SK-N-SH (cell line): ENCODE measurements at regions not wholly inside any gene's neighbourhood (a gene's known extent, or its start where the extent isn't known, plus 50 kb on each side); places are given as distances from the start of the nearest gene placed in this dataset.

Experiments
- CTCF ChIA-PET: fragments of 300-600, 350-600 bp; formaldehyde crosslinking; extraction: SDS; loops from one replicate; lab custom pipeline; 2021; lab: Yijun Ruan, JAX
- POLR2A ChIA-PET: fragments of 350-600 bp; sonication (Branson Sonifier 250); formaldehyde crosslinking; extraction: SDS; loops from one replicate; lab custom pipeline; 2020; ENCODE audit warnings: antibody characterized with exemption, inconsistent platforms; lab: Yijun Ruan, JAX
- DNase-seq: peaks from one replicate; pipeline ENCODE4 v3.0.0; 2012
- H2AFZ ChIP-seq: fragments of 200-600 bp; sonication (generic); 2 replicates; pipeline ENCODE4 v1.8.1; 2016; ENCODE audit warnings: antibody characterized with exemption, mild to moderate bottlenecking, low read depth
- H3F3A ChIP-seq: fragments of 200-600 bp; sonication (generic); replicated peaks from 2 replicates; pipeline ENCODE3; 2016; ENCODE audit warnings: antibody characterized with exemption, mild to moderate bottlenecking; ENCODE audit not compliant: insufficient read depth
- H3K27ac ChIP-seq, 2 experiments: fragments of 200-500 bp in 1 of 2; fragments of 200-600 bp in 1 of 2; sonication (Bioruptor generic) in 1 of 2; sonication (generic), shearing (Covaris generic) in 1 of 2; 2 replicates each; pipeline versions ENCODE4 v1.5.1 to v1.6.1; 2014 to 2016; ENCODE audit warnings: low read depth in 2 of 2, inconsistent platforms in 1 of 2, low read length in 1 of 2, mild to moderate bottlenecking in 1 of 2, mixed read lengths in 1 of 2
- H3K27me3 ChIP-seq: fragments of 200-600 bp; sonication (generic), shearing (Covaris generic); 2 replicates; pipeline ENCODE4 v1.6.1; 2016; ENCODE audit warnings: mixed run types; ENCODE audit not compliant: insufficient read depth
- H3K36me3 ChIP-seq, 2 experiments: fragments of 200-500 bp in 1 of 2; fragments of 200-600 bp in 1 of 2; sonication (Bioruptor generic) in 1 of 2; sonication (generic) in 1 of 2; replicated peaks in 1 of 2; 2 replicates each; pipeline versions ENCODE3 to v1.5.1; 2014 to 2016; ENCODE audit warnings: low read length in 1 of 2, mild to moderate bottlenecking in 1 of 2; ENCODE audit not compliant: insufficient read depth in 2 of 2, control insufficient read depth in 1 of 2
- H3K4me1 ChIP-seq, 2 experiments: fragments of 200-500 bp in 1 of 2; fragments of 200-600 bp in 1 of 2; sonication (Bioruptor generic) in 1 of 2; sonication (generic), shearing (Covaris generic) in 1 of 2; 2 replicates each; pipeline versions ENCODE4 v1.5.1 to v1.6.1; 2014 to 2016; ENCODE audit warnings: low read depth in 1 of 2, low read length in 1 of 2, mixed run types in 1 of 2; ENCODE audit not compliant: insufficient read depth in 2 of 2, control insufficient read depth in 1 of 2
- H3K4me2 ChIP-seq: fragments of 200-600 bp; sonication (generic), shearing (Covaris generic); 2 replicates; pipeline ENCODE4 v1.6.1; 2017; ENCODE audit warnings: mixed run types
- H3K4me3 ChIP-seq, 2 experiments: fragments of 200-500 bp in 1 of 2; fragments of 200-600 bp in 1 of 2; sonication (Bioruptor generic) in 1 of 2; sonication (generic), shearing (Covaris generic) in 1 of 2; 2 replicates each; pipeline versions ENCODE4 v1.5.1 to v1.8.1; 2014 to 2016; ENCODE audit warnings: low read depth in 2 of 2, inconsistent platforms in 1 of 2, low read length in 1 of 2, mild to moderate bottlenecking in 1 of 2, mixed read lengths in 1 of 2, moderate library complexity in 1 of 2
- H3K79me2 ChIP-seq: fragments of 200-600 bp; sonication (generic); 2 replicates; pipeline ENCODE4 v1.8.1; 2017; ENCODE audit warnings: mild to moderate bottlenecking; ENCODE audit not compliant: insufficient read depth
- H3K9ac ChIP-seq: fragments of 200-600 bp; sonication (generic); 2 replicates; pipeline ENCODE4 v1.6.1; 2017; ENCODE audit warnings: mixed run types
- H3K9me2 ChIP-seq: fragments of 200-600 bp; sonication (generic); 2 replicates; pipeline ENCODE4 v1.6.1; 2017; ENCODE audit warnings: mixed run types
- H3K9me3 ChIP-seq: fragments of 200-600 bp; sonication (generic); 2 replicates; pipeline ENCODE4 v1.6.1; 2017; ENCODE audit warnings: mixed run types, mild to moderate bottlenecking, moderate library complexity
- H4K20me1 ChIP-seq: fragments of 200-600 bp; sonication (generic); 2 replicates; pipeline ENCODE4 v1.6.1; 2017; ENCODE audit warnings: mild to moderate bottlenecking, mixed run types; ENCODE audit not compliant: insufficient read depth
- CHD2 ChIP-seq: fragments of 150-350 bp; IDR thresholded peaks from 2 replicates; pipeline ENCODE4 v1.6.1; 2018; ENCODE audit warnings: low read length; ENCODE audit not compliant: partially characterized antibody
- ELF1 ChIP-seq: IDR thresholded peaks from 2 replicates; pipeline ENCODE4 v1.4.0; 2012
- EP300 ChIP-seq, 2 experiments: IDR thresholded peaks; 2 replicates each; pipeline versions ENCODE4 v1.4.0 to v1.6.1; 2012; ENCODE audit warnings: borderline replicate concordance in 1 of 2, low read depth in 1 of 2, low read length in 1 of 2
- GABPA ChIP-seq: IDR thresholded peaks from 2 replicates; pipeline ENCODE4 v1.4.0; 2012; ENCODE audit warnings: low read depth, mild to moderate bottlenecking
- GATA2 ChIP-seq: sonication (generic); formaldehyde crosslinking; IDR thresholded peaks from 2 replicates; pipeline ENCODE4 v1.5.0; 2020; ENCODE audit warnings: mild to moderate bottlenecking, missing genetic modification reagents
- JUND ChIP-seq: IDR thresholded peaks from 2 replicates; pipeline ENCODE4 v1.4.0; 2012
- MEF2A ChIP-seq: IDR thresholded peaks from 2 replicates; pipeline ENCODE4 v1.4.0; 2012; ENCODE audit warnings: low read depth, borderline replicate concordance
- MXI1 ChIP-seq: IDR thresholded peaks from 2 replicates; pipeline ENCODE4 v1.6.1; 2012; ENCODE audit warnings: mild to moderate bottlenecking, low read depth, low read length, improper control_type of control experiment
- NFIC ChIP-seq: IDR thresholded peaks from 2 replicates; pipeline ENCODE4 v1.4.0; 2012; ENCODE audit warnings: borderline replicate concordance
- RFX5 ChIP-seq: IDR thresholded peaks from 2 replicates; pipeline ENCODE4 v1.6.1; 2012; ENCODE audit warnings: mild to moderate bottlenecking, improper control_type of control experiment, low read length
- SIN3A ChIP-seq: IDR thresholded peaks from 2 replicates; pipeline ENCODE4 v1.6.1; 2012; ENCODE audit warnings: low read depth, mild to moderate bottlenecking, low read length, moderate library complexity, borderline replicate concordance
- SMC3 ChIP-seq: IDR thresholded peaks from 2 replicates; pipeline ENCODE4 v1.6.1; 2012; ENCODE audit warnings: low read depth, low read length, improper control_type of control experiment
- TAF1 ChIP-seq: IDR thresholded peaks from 2 replicates; pipeline ENCODE4 v1.6.1; 2012; ENCODE audit warnings: low read depth, mild to moderate bottlenecking, low read length, moderate library complexity, borderline replicate concordance
- TEAD4 ChIP-seq: IDR thresholded peaks from 2 replicates; pipeline ENCODE4 v1.4.0; 2012; ENCODE audit warnings: mild to moderate bottlenecking, borderline replicate concordance; ENCODE audit not compliant: insufficient read depth
- YY1 ChIP-seq: IDR thresholded peaks from 2 replicates; pipeline ENCODE4 v1.4.0; 2012; ENCODE audit warnings: low read depth, mild to moderate bottlenecking
- WGBS: methylation state at CpG from one replicate; pipeline ENCODE4 v1.1.6; 2017; ENCODE audit warnings: low lambda C conversion rate; 5-methylcytosine and 5-hydroxymethylcytosine counted together
- TF ChIP-seq, protein P1 (sequence below): fragments of 200-600 bp; sonication (generic); IDR thresholded peaks from 2 replicates; pipeline ENCODE4 v1.6.1; 2017; ENCODE audit warnings: antibody characterized with exemption, mild to moderate bottlenecking, moderate library complexity
- TF ChIP-seq, protein P2 (sequence below): fragments of 150-350 bp; IDR thresholded peaks from 2 replicates; pipeline ENCODE4 v1.6.1; 2016; ENCODE audit warnings: mild to moderate bottlenecking, low read depth, low read length
- TF ChIP-seq, protein P3 (sequence below): IDR thresholded peaks from 2 replicates; pipeline ENCODE4 v1.4.0; 2012; ENCODE audit warnings: low read depth, borderline replicate concordance

DNA sequence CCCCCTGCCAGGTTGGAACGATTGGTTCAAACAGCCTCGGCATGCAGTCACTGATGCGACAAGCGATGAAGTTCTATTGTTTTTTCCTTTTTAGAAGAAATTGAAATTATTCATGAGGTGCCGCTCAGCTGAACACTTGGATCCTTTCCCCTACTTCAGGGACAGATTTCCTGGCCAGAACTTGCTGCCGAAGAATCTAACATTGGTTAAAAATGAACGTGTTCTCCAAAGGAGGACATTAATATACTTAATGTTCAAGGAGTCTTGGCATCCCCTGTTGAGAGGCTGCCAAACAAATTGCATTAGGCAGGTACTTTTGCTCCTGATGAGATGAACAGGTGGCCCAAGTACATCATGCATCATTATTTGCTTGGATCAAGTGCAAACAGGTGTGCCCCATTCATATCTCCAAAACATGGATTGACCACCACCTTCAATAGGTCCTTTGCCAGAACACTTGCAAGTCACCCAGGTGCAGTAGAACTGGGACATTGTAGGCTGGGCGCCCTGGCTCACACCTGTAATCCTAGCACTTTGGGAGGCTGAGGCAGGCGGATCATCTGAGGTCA lies 437.2 kb downstream of the HAPSTR1 start:
- no peaks in the 10 kb centered on the region for H3K36me3 ChIP-seq
- no peak overlapping the region for H3K4me3 ChIP-seq
- WGBS: 33% methylated on average over 9 of the region's 9 CpGs
- POLR2A ChIA-PET: no interaction called here
- DNase-seq: no peak
- no peak overlapping the region for H2AFZ ChIP-seq
- H3K79me2 ChIP-seq: no peaks in the 10 kb centered on the region
- CTCF ChIA-PET: no interaction called here
- no peak overlapping the region for H3K27ac ChIP-seq
- TF ChIP-seq GABPA: no peak
- H3K9me3 ChIP-seq: no peaks in the 10 kb centered on the region
- H3K9ac ChIP-seq: no peak overlapping the region
- no peaks in the 10 kb centered on the region for H4K20me1 ChIP-seq
- H3F3A ChIP-seq: no peaks in the 10 kb centered on the region
- H3K27me3 ChIP-seq: no peaks in the 10 kb centered on the region
- H3K4me1 ChIP-seq: no peaks in the 10 kb centered on the region
- no peaks in the 10 kb centered on the region for H3K9me2 ChIP-seq
- H3K4me2 ChIP-seq: no peak overlapping the region

DNA sequence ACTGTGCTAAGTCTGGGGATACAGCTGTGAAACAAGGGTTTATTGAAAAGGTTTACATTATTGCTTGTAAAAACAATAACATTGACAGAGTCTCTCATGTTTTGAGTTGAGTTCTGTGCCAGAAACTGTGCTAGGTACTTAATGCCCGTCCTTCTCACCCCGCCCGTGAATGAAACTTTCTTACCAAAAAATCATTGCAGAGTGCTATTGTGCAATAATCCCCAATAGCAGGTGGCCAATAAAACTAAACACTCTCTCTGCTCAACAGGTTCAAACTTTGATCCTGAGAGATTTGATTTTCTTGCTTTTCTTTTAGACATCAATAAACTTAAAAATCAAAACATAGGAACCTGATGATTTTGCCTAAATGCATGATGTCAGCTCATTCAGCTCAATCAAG lies 441.6 kb downstream of the HAPSTR1 start:
- Histone ChIP-seq H3F3A (no peaks in the 10 kb centered on the region), H3K27ac (no peak overlapping the region), H3K4me2 (no peak overlapping the region), H3K27me3 (no peaks in the 10 kb centered on the region), H3K4me3 (no peak overlapping the region), H3K9me2 (no peaks in the 10 kb centered on the region), H3K36me3 (no peaks in the 10 kb centered on the region), H3K4me1 (no peaks in the 10 kb centered on the region), H3K9me3 (no peaks in the 10 kb centered on the region), H3K79me2 (no peaks in the 10 kb centered on the region), H3K9ac (no peak overlapping the region), H2AFZ (no peak overlapping the region), H4K20me1 (no peaks in the 10 kb centered on the region)
- ChIA-PET CTCF (no interaction called here), POLR2A (no interaction called here)
- TF ChIP-seq GATA2 (CRISPR knock-in tag) (no peak), SMC3 (no peak), MXI1 (no peak), YY1 (no peak), GABPA (no peak), SIN3A (no peak), ELF1 (no peak), EP300 (IDR thresholded peaks at IDR 0.05; ENCODE audit: borderline replicate concordance in 1 of 2, low read depth in 1 of 2, low read length in 1 of 2) (no peak), MEF2A (no peak), RFX5 (no peak), NFIC (no peak), TEAD4 (no peak), JUND (no peak), TAF1 (no peak), CHD2 (no peak)
- TF ChIP-seq, protein P1, sequence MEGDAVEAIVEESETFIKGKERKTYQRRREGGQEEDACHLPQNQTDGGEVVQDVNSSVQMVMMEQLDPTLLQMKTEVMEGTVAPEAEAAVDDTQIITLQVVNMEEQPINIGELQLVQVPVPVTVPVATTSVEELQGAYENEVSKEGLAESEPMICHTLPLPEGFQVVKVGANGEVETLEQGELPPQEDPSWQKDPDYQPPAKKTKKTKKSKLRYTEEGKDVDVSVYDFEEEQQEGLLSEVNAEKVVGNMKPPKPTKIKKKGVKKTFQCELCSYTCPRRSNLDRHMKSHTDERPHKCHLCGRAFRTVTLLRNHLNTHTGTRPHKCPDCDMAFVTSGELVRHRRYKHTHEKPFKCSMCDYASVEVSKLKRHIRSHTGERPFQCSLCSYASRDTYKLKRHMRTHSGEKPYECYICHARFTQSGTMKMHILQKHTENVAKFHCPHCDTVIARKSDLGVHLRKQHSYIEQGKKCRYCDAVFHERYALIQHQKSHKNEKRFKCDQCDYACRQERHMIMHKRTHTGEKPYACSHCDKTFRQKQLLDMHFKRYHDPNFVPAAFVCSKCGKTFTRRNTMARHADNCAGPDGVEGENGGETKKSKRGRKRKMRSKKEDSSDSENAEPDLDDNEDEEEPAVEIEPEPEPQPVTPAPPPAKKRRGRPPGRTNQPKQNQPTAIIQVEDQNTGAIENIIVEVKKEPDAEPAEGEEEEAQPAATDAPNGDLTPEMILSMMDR: no peak
- TF ChIP-seq, protein P2, sequence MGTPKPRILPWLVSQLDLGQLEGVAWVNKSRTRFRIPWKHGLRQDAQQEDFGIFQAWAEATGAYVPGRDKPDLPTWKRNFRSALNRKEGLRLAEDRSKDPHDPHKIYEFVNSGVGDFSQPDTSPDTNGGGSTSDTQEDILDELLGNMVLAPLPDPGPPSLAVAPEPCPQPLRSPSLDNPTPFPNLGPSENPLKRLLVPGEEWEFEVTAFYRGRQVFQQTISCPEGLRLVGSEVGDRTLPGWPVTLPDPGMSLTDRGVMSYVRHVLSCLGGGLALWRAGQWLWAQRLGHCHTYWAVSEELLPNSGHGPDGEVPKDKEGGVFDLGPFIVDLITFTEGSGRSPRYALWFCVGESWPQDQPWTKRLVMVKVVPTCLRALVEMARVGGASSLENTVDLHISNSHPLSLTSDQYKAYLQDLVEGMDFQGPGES: no peak
- TF ChIP-seq, protein P3, sequence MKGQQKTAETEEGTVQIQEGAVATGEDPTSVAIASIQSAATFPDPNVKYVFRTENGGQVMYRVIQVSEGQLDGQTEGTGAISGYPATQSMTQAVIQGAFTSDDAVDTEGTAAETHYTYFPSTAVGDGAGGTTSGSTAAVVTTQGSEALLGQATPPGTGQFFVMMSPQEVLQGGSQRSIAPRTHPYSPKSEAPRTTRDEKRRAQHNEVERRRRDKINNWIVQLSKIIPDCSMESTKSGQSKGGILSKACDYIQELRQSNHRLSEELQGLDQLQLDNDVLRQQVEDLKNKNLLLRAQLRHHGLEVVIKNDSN: no peak
- WGBS: 56% methylated on average over 3 of the region's 3 CpGs
- no peak for DNase-seq
